ENCODE measurements at regions not wholly inside any gene's neighbourhood (a gene's known extent, or its start where the extent isn't known, plus 50 kb on each side); places are given as distances from the start of the nearest gene placed in this dataset.
A peak's percentile ranks its signal among the peaks of the same experiment; 100 is the strongest.
"Not testable (repeated sequence)": the region's sequence is repeated elsewhere in the genome, so short reads cannot be mapped to it uniquely, and the experiment has no call there.

GRCh38 chr4:82284475-82284857, 89.3 kb downstream of the HNRNPD start:
- Histone ChIP-seq H3K27ac (ENCODE audit: low read depth, low read length) (no peak overlapping the region), H3K4me2 (ENCODE audit: low read length) (peak overlapping the region; percentile 70), H4K20me1 (ENCODE audit: control insufficient read depth, insufficient read depth, low read depth, low read length) (no peaks in the 10 kb centered on the region), H3K9me2 (replicated peaks; ENCODE audit: control insufficient read depth, low read length) (no peaks in the 10 kb centered on the region), H3K79me2 (ENCODE audit: control insufficient read depth, low read length) (no peaks in the 10 kb centered on the region), H3K9me3 (ENCODE audit: control insufficient read depth, insufficient read depth, low read length) (no peaks in the 10 kb centered on the region), H3K27me3 (ENCODE audit: control insufficient read depth, low read length) (no peaks in the 10 kb centered on the region), H3K4me3 (ENCODE audit: low read length) (peak overlapping the region; percentile 67), H3K36me3 (ENCODE audit: control insufficient read depth, low read length) (no peaks in the 10 kb centered on the region), H3F3A (ENCODE audit: control insufficient read depth, insufficient read depth) (no peaks in the 10 kb centered on the region), H3K4me1 (ENCODE audit: control insufficient read depth, low read length) (peaks cover 32% of the 10 kb centered on the region)
- TF ChIP-seq CTCF (IDR thresholded peaks at IDR 0.05; ENCODE audit: low read depth, low read length, poor library complexity, severe bottlenecking) (no peak), EZH2phosphoT487 (IDR thresholded peaks at IDR 0.05; ENCODE audit: borderline replicate concordance, low read length) (no peak)

DNA sequence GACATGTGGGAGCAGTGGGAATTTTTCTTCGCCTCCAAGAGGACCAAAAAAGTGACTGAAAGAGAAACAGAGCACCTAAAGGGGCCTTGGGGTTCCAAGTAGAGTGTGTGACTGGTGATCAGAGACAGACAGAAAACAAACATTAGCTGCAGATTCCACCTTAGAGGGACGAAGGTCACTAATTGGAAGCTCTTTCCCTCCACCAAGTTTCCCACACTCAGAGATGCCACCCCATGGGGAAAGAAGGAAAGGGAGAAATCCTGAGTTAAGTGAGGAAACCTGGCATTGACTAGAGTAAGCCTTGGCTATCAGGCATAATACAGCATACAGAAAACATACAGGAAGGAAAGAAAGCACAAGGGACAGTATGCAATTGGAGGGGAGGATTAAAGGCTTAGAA, 90.9 kb downstream of the HNRNPD start:
- Histone ChIP-seq H3K4me3 (ENCODE audit: low read length) (no peak overlapping the region), H3F3A (ENCODE audit: control insufficient read depth, insufficient read depth) (no peaks in the 10 kb centered on the region), H3K27me3 (ENCODE audit: control insufficient read depth, low read length) (no peaks in the 10 kb centered on the region), H3K27ac (ENCODE audit: low read depth, low read length) (no peak overlapping the region), H3K9me2 (replicated peaks; ENCODE audit: control insufficient read depth, low read length) (no peaks in the 10 kb centered on the region), H3K4me1 (ENCODE audit: control insufficient read depth, low read length) (peaks cover 27% of the 10 kb centered on the region), H3K4me2 (ENCODE audit: low read length) (no peak overlapping the region), H3K9me3 (ENCODE audit: control insufficient read depth, insufficient read depth, low read length) (no peaks in the 10 kb centered on the region), H3K36me3 (ENCODE audit: control insufficient read depth, low read length) (no peaks in the 10 kb centered on the region), H3K79me2 (ENCODE audit: control insufficient read depth, low read length) (no peaks in the 10 kb centered on the region), H4K20me1 (ENCODE audit: control insufficient read depth, insufficient read depth, low read depth, low read length) (no peaks in the 10 kb centered on the region)
- TF ChIP-seq CTCF (IDR thresholded peaks at IDR 0.05; ENCODE audit: low read depth, low read length, poor library complexity, severe bottlenecking) (no peak), EZH2phosphoT487 (IDR thresholded peaks at IDR 0.05; ENCODE audit: borderline replicate concordance, low read length) (no peak)

GRCh38 chr4:82279550-82279949, 94.2 kb downstream of the HNRNPD start:
- not testable (repeated sequence) for H3F3A ChIP-seq (ENCODE audit: control insufficient read depth, insufficient read depth); H3K4me2 ChIP-seq (ENCODE audit: low read length); H3K27ac ChIP-seq (ENCODE audit: low read depth, low read length); H3K9me2 ChIP-seq (replicated peaks; ENCODE audit: control insufficient read depth, low read length); H4K20me1 ChIP-seq (ENCODE audit: control insufficient read depth, insufficient read depth, low read depth, low read length); H3K9me3 ChIP-seq (ENCODE audit: control insufficient read depth, insufficient read depth, low read length); H3K27me3 ChIP-seq (ENCODE audit: control insufficient read depth, low read length); H3K79me2 ChIP-seq (ENCODE audit: control insufficient read depth, low read length); H3K36me3 ChIP-seq (ENCODE audit: control insufficient read depth, low read length); H3K4me3 ChIP-seq (ENCODE audit: low read length)
- H3K4me1 ChIP-seq (ENCODE audit: control insufficient read depth, low read length): peaks cover 35% of the 10 kb centered on the region

- no peaks in the 10 kb centered on the region for H4K20me1 ChIP-seq (ENCODE audit: control insufficient read depth, insufficient read depth, low read depth, low read length)
- no peak overlapping the region for H3K27ac ChIP-seq (ENCODE audit: low read depth, low read length)
- H3K4me3 ChIP-seq (ENCODE audit: low read length): no peak overlapping the region
- no peak overlapping the region for H3K4me2 ChIP-seq (ENCODE audit: low read length)
- H3K4me1 ChIP-seq (ENCODE audit: control insufficient read depth, low read length): peaks cover 28% of the 10 kb centered on the region
- no peaks in the 10 kb centered on the region for H3K36me3 ChIP-seq (ENCODE audit: control insufficient read depth, low read length)
- H3K9me3 ChIP-seq (ENCODE audit: control insufficient read depth, insufficient read depth, low read length): no peaks in the 10 kb centered on the region
- no peaks in the 10 kb centered on the region for H3F3A ChIP-seq (ENCODE audit: control insufficient read depth, insufficient read depth)
- no peaks in the 10 kb centered on the region for H3K9me2 ChIP-seq (replicated peaks; ENCODE audit: control insufficient read depth, low read length)
- TF ChIP-seq CTCF (IDR thresholded peaks at IDR 0.05; ENCODE audit: low read depth, low read length, poor library complexity, severe bottlenecking): no peak
- TF ChIP-seq EZH2phosphoT487 (IDR thresholded peaks at IDR 0.05; ENCODE audit: borderline replicate concordance, low read length): no peak
- no peaks in the 10 kb centered on the region for H3K79me2 ChIP-seq (ENCODE audit: control insufficient read depth, low read length)
- no peaks in the 10 kb centered on the region for H3K27me3 ChIP-seq (ENCODE audit: control insufficient read depth, low read length)
Measured at GRCh38 chr4:82276332-82276640, 97.5 kb downstream of the HNRNPD start.

All from DOHH2 (cell line).